Immature natural killer cell (primary cell): ENCODE measurements at regions not wholly inside any gene's neighbourhood (a gene's known extent, or its start where the extent isn't known, plus 50 kb on each side); places are given as distances from the start of the nearest gene placed in this dataset.

Experiments used
- DNase-seq, 3 donors: peaks; one replicate each; pipeline ENCODE4 v3.0.0; 2022; ENCODE audit warnings: mixed read lengths in 1 of 3
- H3K27ac Mint-ChIP-seq, 6 donors: one replicate each; pipeline ENCODE4 v1.8.0; 2020; ENCODE audit warnings: mixed read lengths in 6 of 6, mild to moderate bottlenecking in 5 of 6, inconsistent platforms in 4 of 6, moderate library complexity in 3 of 6
- H3K27me3 Mint-ChIP-seq, 3 donors: one replicate each; pipeline ENCODE4 v1.8.0; 2020 to 2021; ENCODE audit warnings: low read depth in 3 of 3, mild to moderate bottlenecking in 3 of 3, mixed read lengths in 3 of 3, moderate library complexity in 3 of 3, inconsistent platforms in 1 of 3
- H3K36me3 Mint-ChIP-seq, 3 donors: one replicate each; pipeline ENCODE4 v1.8.0; 2020; ENCODE audit warnings: mixed read lengths in 3 of 3, inconsistent platforms in 2 of 3, mild to moderate bottlenecking in 2 of 3
- H3K4me1 Mint-ChIP-seq, 2 donors: one replicate each; pipeline ENCODE4 v1.8.0; 2020; ENCODE audit warnings: inconsistent platforms in 2 of 2, mild to moderate bottlenecking in 2 of 2, mixed read lengths in 2 of 2, moderate library complexity in 1 of 2
- H3K4me3 Mint-ChIP-seq, 5 donors: one replicate each; pipeline ENCODE4 v1.8.0; 2020; ENCODE audit warnings: mild to moderate bottlenecking in 5 of 5, mixed read lengths in 5 of 5, inconsistent platforms in 3 of 5, moderate library complexity in 3 of 5
- H3K9me3 Mint-ChIP-seq, 6 donors: one replicate each; pipeline ENCODE4 v1.8.0; 2020; ENCODE audit warnings: mild to moderate bottlenecking in 6 of 6, mixed read lengths in 6 of 6, inconsistent platforms in 4 of 6, moderate library complexity in 3 of 6

GRCh38 chr7:133201470-133201869 is 51.4 kb upstream of the EXOC4 start:
- Mint-ChIP-seq H3K36me3 (no peaks in the 10 kb centered on the region), H3K27ac (no peak overlapping the region), H3K9me3 (no peaks in the 10 kb centered on the region), H3K27me3 (peaks cover under 1 to 5% (median 1%) of the 10 kb centered on the region in 3 donors), H3K4me3 (no peak overlapping the region), H3K4me1 (no peaks in the 10 kb centered on the region)
- DNase-seq = no peak

GRCh38 chr7:133202942-133203341 is 49.9 kb upstream of the EXOC4 start:
- Mint-ChIP-seq H3K27ac (no peak overlapping the region), H3K4me1 (no peaks in the 10 kb centered on the region)
- DNase-seq = no peak

More at GRCh38 chr7:133202942-133203341, 49.9 kb upstream of the EXOC4 start:
- Mint-ChIP-seq H3K36me3 (no peaks in the 10 kb centered on the region), H3K9me3 (no peaks in the 10 kb centered on the region), H3K27me3 (peaks cover 0 to 7% (median 2%) of the 10 kb centered on the region in 3 donors), H3K4me3 (no peak overlapping the region)
